Liver (tissue), 8 donors: ENCODE measurements at regions not wholly inside any gene's neighbourhood (a gene's known extent, or its start where the extent isn't known, plus 50 kb on each side); places are given as distances from the start of the nearest gene placed in this dataset.

Source experiments
- DNase-seq: peaks from one replicate; pipeline ENCODE4 v3.0.0-alpha.2; 2017; ENCODE audit warnings: low spot score
- H3K27ac ChIP-seq, 2 donors: one replicate each; pipeline ENCODE4 v1.7.0; 2013; ENCODE audit warnings: inconsistent platforms in 2 of 2, low read length in 2 of 2, control low read depth in 1 of 2, low read depth in 1 of 2, mild to moderate bottlenecking in 1 of 2
- H3K27me3 ChIP-seq, 4 donors: one replicate each; pipeline versions ENCODE4 v1.6.1 to v1.7.0; 2013; ENCODE audit warnings: low read length in 3 of 4, inconsistent platforms in 1 of 4, mild to moderate bottlenecking in 1 of 4, moderate library complexity in 1 of 4; ENCODE audit not compliant: control insufficient read depth in 4 of 4, insufficient read depth in 4 of 4
- H3K36me3 ChIP-seq, 4 donors: one replicate each; pipeline versions ENCODE4 v1.6.1 to v1.7.0; 2013; ENCODE audit warnings: low read length in 3 of 4, mild to moderate bottlenecking in 3 of 4, low read depth in 1 of 4, moderate library complexity in 1 of 4; ENCODE audit not compliant: control insufficient read depth in 4 of 4, insufficient read depth in 3 of 4
- H3K4me1 ChIP-seq, 4 donors: one replicate each; pipeline versions ENCODE4 v1.6.1 to v1.7.0; 2013; ENCODE audit warnings: low read length in 3 of 4, mild to moderate bottlenecking in 3 of 4, moderate library complexity in 1 of 4; ENCODE audit not compliant: control insufficient read depth in 4 of 4, insufficient read depth in 4 of 4
- H3K4me3 ChIP-seq, 3 donors: one replicate each; pipeline versions ENCODE4 v1.6.1 to v1.7.0; 2013; ENCODE audit warnings: low read length in 3 of 3, control low read depth in 1 of 3, low read depth in 1 of 3, mild to moderate bottlenecking in 1 of 3
- H3K9ac ChIP-seq, 2 donors: one replicate each; pipeline ENCODE4 v1.7.0; 2013; ENCODE audit warnings: low read length in 2 of 2, mild to moderate bottlenecking in 2 of 2, moderate library complexity in 2 of 2, control low read depth in 1 of 2, low read depth in 1 of 2
- H3K9me3 ChIP-seq, 4 donors: one replicate each; pipeline versions ENCODE4 v1.6.1 to v1.7.0; 2013; ENCODE audit warnings: low read length in 3 of 4; ENCODE audit not compliant: control insufficient read depth in 4 of 4
- EGR1 ChIP-seq, 2 donors: IDR thresholded peaks; 2 replicates each; pipeline ENCODE4 v1.6.1; 2016 to 2018; ENCODE audit warnings: antibody characterized with exemption in 2 of 2, low read depth in 2 of 2
- FOXA1 ChIP-seq: IDR thresholded peaks from 2 replicates; pipeline ENCODE4 v1.6.1; 2016; ENCODE audit warnings: antibody characterized with exemption
- FOXA2 ChIP-seq: IDR thresholded peaks from 2 replicates; pipeline ENCODE4 v1.6.1; 2016; ENCODE audit warnings: antibody characterized with exemption
- GABPA ChIP-seq, 2 donors: IDR thresholded peaks in 1 of 2; conservative IDR thresholded peaks in 1 of 2; 2 replicates each; pipeline ENCODE4 v1.6.1; 2016; ENCODE audit warnings: antibody characterized with exemption in 2 of 2, mild to moderate bottlenecking in 1 of 2, moderate library complexity in 1 of 2
- HNF4A ChIP-seq, 2 donors: conservative IDR thresholded peaks; 2 replicates each; pipeline ENCODE4 v1.6.1; 2016; ENCODE audit warnings: antibody characterized with exemption in 2 of 2, mild to moderate bottlenecking in 2 of 2
- HNF4G ChIP-seq: IDR thresholded peaks from 2 replicates; pipeline ENCODE4 v1.6.1; 2016; ENCODE audit warnings: antibody characterized with exemption
- JUND ChIP-seq, 2 donors: IDR thresholded peaks; 2 replicates each; pipeline ENCODE4 v1.6.1; 2016; ENCODE audit warnings: antibody characterized with exemption in 2 of 2
- NR2F2 ChIP-seq: IDR thresholded peaks from 2 replicates; pipeline ENCODE4 v1.6.1; 2016; ENCODE audit warnings: antibody characterized with exemption
- RAD21 ChIP-seq, 2 donors: IDR thresholded peaks; 2 replicates each; pipeline ENCODE4 v1.6.1; 2016; ENCODE audit warnings: antibody characterized with exemption in 2 of 2, mild to moderate bottlenecking in 2 of 2
- REST ChIP-seq: IDR thresholded peaks from 2 replicates; pipeline ENCODE4 v1.6.1; 2016; ENCODE audit warnings: antibody characterized with exemption, mild to moderate bottlenecking
- RXRA ChIP-seq, 2 donors: IDR thresholded peaks; 2 replicates each; pipeline ENCODE4 v1.6.1; 2017 to 2018; ENCODE audit warnings: antibody characterized with exemption in 2 of 2, mild to moderate bottlenecking in 1 of 2
- SP1 ChIP-seq: IDR thresholded peaks from 2 replicates; pipeline ENCODE4 v1.6.1; 2018; ENCODE audit warnings: antibody characterized with exemption, mild to moderate bottlenecking
- TAF1 ChIP-seq: conservative IDR thresholded peaks from 2 replicates; pipeline ENCODE4 v1.6.1; 2016; ENCODE audit warnings: antibody characterized with exemption, mild to moderate bottlenecking
- YY1 ChIP-seq: IDR thresholded peaks from 2 replicates; pipeline ENCODE4 v1.6.1; 2016; ENCODE audit warnings: antibody characterized with exemption, mild to moderate bottlenecking
- WGBS: extraction: QIAGEN DNeasy Blood & Tissue Kit; methylation state at CpG from one replicate; pipeline ENCODE4 v1.1.7; 2013; 5-methylcytosine and 5-hydroxymethylcytosine counted together
- TF ChIP-seq, protein P1 (sequence below): IDR thresholded peaks from 2 replicates; pipeline ENCODE4 v1.6.1; 2016; ENCODE audit warnings: antibody characterized with exemption
- TF ChIP-seq, protein P2 (sequence below): fragments of 150-350 bp; IDR thresholded peaks from 2 replicates; pipeline ENCODE4 v1.5.1; 2017; ENCODE audit warnings: improper control_type of control experiment, low read depth, low read length; ENCODE audit not compliant: missing input control
- TF ChIP-seq, protein P3 (sequence below): IDR thresholded peaks from 2 replicates; pipeline ENCODE4 v1.6.1; 2016; ENCODE audit warnings: antibody characterized with exemption
- TF ChIP-seq, protein P4 (sequence below): IDR thresholded peaks from 2 replicates; pipeline ENCODE4 v1.6.1; 2016; ENCODE audit warnings: antibody characterized with exemption
- donor health status: healthy.
- donor health status: healthy.
- donor health status: healthy.
- donor health status: healthy.
- donor health status: healthy.

DNA sequence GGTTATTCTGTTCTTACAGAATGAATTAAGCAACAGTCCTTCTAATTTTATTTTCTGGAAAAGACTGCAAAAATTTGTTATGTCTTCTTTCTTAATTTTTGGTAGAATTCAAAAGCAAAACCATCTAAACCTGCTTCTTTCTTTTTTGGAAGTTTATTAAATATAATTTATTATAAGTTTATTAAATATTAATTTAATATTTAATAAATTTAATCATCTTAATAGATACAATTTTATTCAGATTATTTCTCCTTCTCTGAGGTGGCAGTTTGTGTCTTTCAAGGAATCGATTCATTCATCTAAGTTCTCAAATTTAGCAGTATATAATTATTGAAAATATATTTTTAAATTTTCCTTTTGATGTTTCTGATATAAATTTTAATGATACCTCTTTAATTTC lies 837.5 kb upstream of the LRRC4C start:
- no peak overlapping the region for H3K27ac ChIP-seq
- no peak overlapping the region for H3K4me3 ChIP-seq
- H3K9ac ChIP-seq, result no peak overlapping the region
- H3K36me3 ChIP-seq, result no peaks in the 10 kb centered on the region
- no peaks in the 10 kb centered on the region for H3K4me1 ChIP-seq
- no peaks in the 10 kb centered on the region for H3K27me3 ChIP-seq
- no peak for TF ChIP-seq EGR1 (IDR thresholded peaks at IDR 0.05; ENCODE audit: low read depth in 2 of 2)
- TF ChIP-seq REST, result no peak
- TF ChIP-seq, protein P1, sequence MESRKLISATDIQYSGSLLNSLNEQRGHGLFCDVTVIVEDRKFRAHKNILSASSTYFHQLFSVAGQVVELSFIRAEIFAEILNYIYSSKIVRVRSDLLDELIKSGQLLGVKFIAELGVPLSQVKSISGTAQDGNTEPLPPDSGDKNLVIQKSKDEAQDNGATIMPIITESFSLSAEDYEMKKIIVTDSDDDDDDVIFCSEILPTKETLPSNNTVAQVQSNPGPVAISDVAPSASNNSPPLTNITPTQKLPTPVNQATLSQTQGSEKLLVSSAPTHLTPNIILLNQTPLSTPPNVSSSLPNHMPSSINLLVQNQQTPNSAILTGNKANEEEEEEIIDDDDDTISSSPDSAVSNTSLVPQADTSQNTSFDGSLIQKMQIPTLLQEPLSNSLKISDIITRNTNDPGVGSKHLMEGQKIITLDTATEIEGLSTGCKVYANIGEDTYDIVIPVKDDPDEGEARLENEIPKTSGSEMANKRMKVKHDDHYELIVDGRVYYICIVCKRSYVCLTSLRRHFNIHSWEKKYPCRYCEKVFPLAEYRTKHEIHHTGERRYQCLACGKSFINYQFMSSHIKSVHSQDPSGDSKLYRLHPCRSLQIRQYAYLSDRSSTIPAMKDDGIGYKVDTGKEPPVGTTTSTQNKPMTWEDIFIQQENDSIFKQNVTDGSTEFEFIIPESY, result no peak
- no peak for TF ChIP-seq GABPA (IDR thresholded peaks at IDR 0.05 in 1 of 2, conservative IDR thresholded peaks at IDR 0.05 in 1 of 2)
- TF ChIP-seq HNF4G, result no peak
- TF ChIP-seq HNF4A (conservative IDR thresholded peaks at IDR 0.05), result no peak
- TF ChIP-seq RXRA (IDR thresholded peaks at IDR 0.05), result no peak
- no peak for TF ChIP-seq JUND (IDR thresholded peaks at IDR 0.05)
- TF ChIP-seq YY1, result no peak
- no peak for TF ChIP-seq SP1
- TF ChIP-seq, protein P2, sequence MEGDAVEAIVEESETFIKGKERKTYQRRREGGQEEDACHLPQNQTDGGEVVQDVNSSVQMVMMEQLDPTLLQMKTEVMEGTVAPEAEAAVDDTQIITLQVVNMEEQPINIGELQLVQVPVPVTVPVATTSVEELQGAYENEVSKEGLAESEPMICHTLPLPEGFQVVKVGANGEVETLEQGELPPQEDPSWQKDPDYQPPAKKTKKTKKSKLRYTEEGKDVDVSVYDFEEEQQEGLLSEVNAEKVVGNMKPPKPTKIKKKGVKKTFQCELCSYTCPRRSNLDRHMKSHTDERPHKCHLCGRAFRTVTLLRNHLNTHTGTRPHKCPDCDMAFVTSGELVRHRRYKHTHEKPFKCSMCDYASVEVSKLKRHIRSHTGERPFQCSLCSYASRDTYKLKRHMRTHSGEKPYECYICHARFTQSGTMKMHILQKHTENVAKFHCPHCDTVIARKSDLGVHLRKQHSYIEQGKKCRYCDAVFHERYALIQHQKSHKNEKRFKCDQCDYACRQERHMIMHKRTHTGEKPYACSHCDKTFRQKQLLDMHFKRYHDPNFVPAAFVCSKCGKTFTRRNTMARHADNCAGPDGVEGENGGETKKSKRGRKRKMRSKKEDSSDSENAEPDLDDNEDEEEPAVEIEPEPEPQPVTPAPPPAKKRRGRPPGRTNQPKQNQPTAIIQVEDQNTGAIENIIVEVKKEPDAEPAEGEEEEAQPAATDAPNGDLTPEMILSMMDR, result no peak
- no peak for TF ChIP-seq RAD21 (IDR thresholded peaks at IDR 0.05)
- no peak for TF ChIP-seq FOXA2
- TF ChIP-seq, protein P3, sequence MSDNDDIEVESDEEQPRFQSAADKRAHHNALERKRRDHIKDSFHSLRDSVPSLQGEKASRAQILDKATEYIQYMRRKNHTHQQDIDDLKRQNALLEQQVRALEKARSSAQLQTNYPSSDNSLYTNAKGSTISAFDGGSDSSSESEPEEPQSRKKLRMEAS, result no peak
- DNase-seq, result no peak
- WGBS, result 68% methylated on average over 1 of the region's 1 CpG
- peaks cover 0 to 3% (median 0%) of the 10 kb centered on the region in 4 donors for H3K9me3 ChIP-seq

DNA sequence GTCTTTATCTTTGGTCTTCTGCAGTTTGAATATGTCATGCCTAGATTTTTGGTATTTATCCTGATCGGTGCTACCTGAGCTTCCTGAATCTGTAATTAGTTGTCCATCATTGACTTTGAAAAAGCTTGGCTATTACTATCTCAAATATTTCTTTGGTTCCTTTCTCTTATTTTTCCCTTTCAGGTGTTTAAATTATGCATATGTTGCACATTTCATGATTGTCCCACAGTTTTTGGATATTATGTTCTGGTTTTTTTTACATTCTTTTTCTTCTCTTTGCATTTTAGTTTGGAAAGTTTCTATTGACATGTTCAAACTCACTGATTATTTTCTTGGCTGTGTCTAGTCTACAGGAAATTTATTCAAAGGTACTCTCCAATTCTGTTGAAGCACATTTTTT lies 840.3 kb upstream of the LRRC4C start:
- H3K9me3 ChIP-seq, result peaks cover 0 to 3% (median 0%) of the 10 kb centered on the region in 4 donors
- DNase-seq, result no peak
- no peaks in the 10 kb centered on the region for H3K27me3 ChIP-seq
- no peaks in the 10 kb centered on the region for H3K36me3 ChIP-seq
- H3K4me1 ChIP-seq, result no peaks in the 10 kb centered on the region
- H3K9ac ChIP-seq, result no peak overlapping the region
- no peak overlapping the region for H3K4me3 ChIP-seq
- WGBS, result 83% methylated on average over 1 of the region's 1 CpG
- H3K27ac ChIP-seq, result no peak overlapping the region
- TF ChIP-seq RXRA (IDR thresholded peaks at IDR 0.05) (no peak), FOXA2 (no peak), EGR1 (IDR thresholded peaks at IDR 0.05; ENCODE audit: low read depth in 2 of 2) (no peak), HNF4G (no peak), FOXA1 (no peak), YY1 (no peak), REST (no peak), RAD21 (IDR thresholded peaks at IDR 0.05) (no peak), SP1 (no peak), HNF4A (conservative IDR thresholded peaks at IDR 0.05) (no peak), JUND (IDR thresholded peaks at IDR 0.05) (no peak), TAF1 (no peak), NR2F2 (no peak)
- TF ChIP-seq, protein P1, result no peak
- TF ChIP-seq, protein P4, sequence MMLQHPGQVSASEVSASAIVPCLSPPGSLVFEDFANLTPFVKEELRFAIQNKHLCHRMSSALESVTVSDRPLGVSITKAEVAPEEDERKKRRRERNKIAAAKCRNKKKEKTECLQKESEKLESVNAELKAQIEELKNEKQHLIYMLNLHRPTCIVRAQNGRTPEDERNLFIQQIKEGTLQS, result no peak
- TF ChIP-seq, protein P3, result no peak
